GM23338 (cell line): ENCODE measurements at regions not wholly inside any gene's neighbourhood (a gene's known extent, or its start where the extent isn't known, plus 50 kb on each side); places are given as distances from the start of the nearest gene placed in this dataset.

Experiments used
- ATAC-seq: fragments of 200-7000 bp; cut with Tn5 transposase; 3 replicates; pipeline ENCODE4 v1.9.1; 2020
- DNase-seq: peaks from one replicate; pipeline ENCODE4 v3.0.0-alpha.2; 2015; ENCODE audit warnings: low spot score
- H2AFZ ChIP-seq: fragments of 200-600 bp; sonication (generic); 2 replicates; pipeline ENCODE4 v1.8.0; 2016; ENCODE audit warnings: antibody characterized with exemption, mild to moderate bottlenecking, moderate library complexity
- H3F3A ChIP-seq: fragments of 200-600 bp; sonication (generic); replicated peaks from 2 replicates; pipeline ENCODE4 v1.8.0; 2017; ENCODE audit warnings: antibody characterized with exemption, mixed run types, low read depth
- H3K27ac ChIP-seq: fragments of 200-600 bp; sonication (generic); 2 replicates; pipeline ENCODE4 v1.6.1; 2016; ENCODE audit warnings: low read depth
- H3K27me3 ChIP-seq: fragments of 200-600 bp; sonication (generic); 2 replicates; pipeline ENCODE4 v1.8.0; 2016; ENCODE audit warnings: mild to moderate bottlenecking, mixed run types, moderate library complexity; ENCODE audit not compliant: insufficient read depth
- H3K36me3 ChIP-seq: fragments of 200-600 bp; sonication (generic); 2 replicates; pipeline ENCODE4 v1.8.0; 2016; ENCODE audit warnings: mild to moderate bottlenecking; ENCODE audit not compliant: insufficient read depth
- H3K4me1 ChIP-seq: fragments of 200-600 bp; sonication (generic); 2 replicates; pipeline ENCODE4 v1.8.0; 2016; ENCODE audit warnings: mild to moderate bottlenecking, moderate library complexity; ENCODE audit not compliant: insufficient read depth
- H3K4me2 ChIP-seq: fragments of 200-600 bp; sonication (generic); 2 replicates; pipeline ENCODE4 v1.7.1; 2017; ENCODE audit warnings: mixed run types
- H3K4me3 ChIP-seq: fragments of 200-600 bp; sonication (generic); 2 replicates; pipeline ENCODE4 v1.6.1; 2016; ENCODE audit warnings: mixed run types
- H3K79me2 ChIP-seq: fragments of 200-600 bp; sonication (generic); replicated peaks from 2 replicates; pipeline ENCODE4 v1.8.0; 2017; ENCODE audit warnings: mild to moderate bottlenecking; ENCODE audit not compliant: insufficient read depth
- H3K9me2 ChIP-seq: fragments of 200-600 bp; sonication (generic); 2 replicates; pipeline ENCODE4 v1.8.0; 2017; ENCODE audit not compliant: insufficient read depth
- H4K20me1 ChIP-seq: fragments of 200-600 bp; sonication (generic); replicated peaks from 2 replicates; pipeline ENCODE4 v1.8.0; 2017; ENCODE audit warnings: mild to moderate bottlenecking; ENCODE audit not compliant: insufficient read depth
- H3K27ac Mint-ChIP-seq: 2 replicates; pipeline ENCODE4 v1.8.0; 2020; ENCODE audit warnings: inconsistent platforms, mild to moderate bottlenecking, moderate library complexity, mixed read lengths
- H3K27me3 Mint-ChIP-seq: 3 replicates; pipeline ENCODE4 v1.8.0; 2022; ENCODE audit warnings: low read depth, mild to moderate bottlenecking, moderate library complexity, mixed read lengths, inconsistent platforms; ENCODE audit not compliant: insufficient read depth, poor library complexity
- H3K36me3 Mint-ChIP-seq: 3 replicates; pipeline ENCODE4 v1.8.0; 2021; ENCODE audit warnings: low read depth, mild to moderate bottlenecking, inconsistent platforms, moderate library complexity, mixed read lengths
- H3K4me1 Mint-ChIP-seq: 3 replicates; pipeline ENCODE4 v1.8.0; 2020; ENCODE audit warnings: mild to moderate bottlenecking, inconsistent platforms, mixed read lengths
- H3K4me3 Mint-ChIP-seq: 3 replicates; pipeline ENCODE4 v1.8.0; 2021; ENCODE audit warnings: moderate library complexity, mild to moderate bottlenecking, inconsistent platforms, mixed read lengths
- H3K9me3 Mint-ChIP-seq: 3 replicates; pipeline ENCODE4 v1.8.0; 2020; ENCODE audit warnings: moderate library complexity, mild to moderate bottlenecking, inconsistent platforms, mixed read lengths
- EZH2 ChIP-seq: fragments of 200-600 bp; sonication (generic); IDR thresholded peaks from one replicate; pipeline ENCODE4 v1.8.0; 2017; ENCODE audit warnings: antibody characterized with exemption, mild to moderate bottlenecking, low read depth; ENCODE audit not compliant: unreplicated experiment
- REST ChIP-seq: IDR thresholded peaks from one replicate; pipeline ENCODE4 v1.6.1; 2018; ENCODE audit warnings: antibody characterized with exemption; ENCODE audit not compliant: unreplicated experiment
- STAT1 ChIP-seq: IDR thresholded peaks from one replicate; pipeline ENCODE4 v1.6.1; 2016; ENCODE audit warnings: antibody characterized with exemption; ENCODE audit not compliant: unreplicated experiment
- ZNF462 ChIP-seq: fragments of 250-450 bp; sonication (Bioruptor Pico); IDR thresholded peaks from 2 replicates; pipeline ENCODE4 v1.5.0; 2020; ENCODE audit warnings: mild to moderate bottlenecking, moderate library complexity

- no peak for TF ChIP-seq ZNF462
Measured at GRCh38 chr6:98777762-98778161, 56.6 kb upstream of the POU3F2 start (continued).

GRCh38 chr6:98779618-98780017, 54.8 kb upstream of the POU3F2 start:
- H3K9me3 Mint-ChIP-seq: no peaks in the 10 kb centered on the region
- peaks cover 3% of the 10 kb centered on the region for H3K27me3 Mint-ChIP-seq
- Histone ChIP-seq H3K4me1 (peaks cover 13% of the 10 kb centered on the region), H3K4me3 (no peak overlapping the region), H4K20me1 (no peaks in the 10 kb centered on the region), H3K4me2 (no peak overlapping the region), H3K9me2 (no peaks in the 10 kb centered on the region), H2AFZ (no peak overlapping the region), H3K79me2 (no peaks in the 10 kb centered on the region), H3K27ac (no peak overlapping the region), H3K36me3 (no peaks in the 10 kb centered on the region; the same call in 1 of the 2 replicates), H3F3A (no peaks in the 10 kb centered on the region), H3K27me3 (no peaks in the 10 kb centered on the region)
- TF ChIP-seq REST: no peak
- TF ChIP-seq STAT1: no peak
- TF ChIP-seq EZH2: no peak
- ATAC-seq (no peak), DNase-seq (no peak)
- no peak overlapping the region for H3K27ac Mint-ChIP-seq
- peaks cover 19% of the 10 kb centered on the region for H3K4me1 Mint-ChIP-seq
- H3K36me3 Mint-ChIP-seq: no peaks in the 10 kb centered on the region
- H3K4me3 Mint-ChIP-seq: no peak overlapping the region
